Body of pancreas (tissue), 4 donors: ENCODE measurements at regions not wholly inside any gene's neighbourhood (a gene's known extent, or its start where the extent isn't known, plus 50 kb on each side); places are given as distances from the start of the nearest gene placed in this dataset.

Experiments used
- POLR2A ChIP-seq, 3 donors: fragments of 450-650 bp; IDR thresholded peaks; one replicate each; pipeline ENCODE4 v1.6.1; 2016; ENCODE audit warnings: antibody characterized with exemption in 3 of 3, mild to moderate bottlenecking in 2 of 3
- TF ChIP-seq, protein P1 (sequence below), 7 experiments: fragments of 450-650 bp in 4 of 7; fragments of 200-600 bp in 3 of 7; sonication (generic) in 3 of 7; IDR thresholded peaks; one replicate each; pipeline ENCODE4 v1.5.1; 2016 to 2019; ENCODE audit warnings: antibody characterized with exemption in 7 of 7

GRCh38 chr9:90035471-90035870, 430.7 kb downstream of the GADD45G start:
- TF ChIP-seq, protein P1, sequence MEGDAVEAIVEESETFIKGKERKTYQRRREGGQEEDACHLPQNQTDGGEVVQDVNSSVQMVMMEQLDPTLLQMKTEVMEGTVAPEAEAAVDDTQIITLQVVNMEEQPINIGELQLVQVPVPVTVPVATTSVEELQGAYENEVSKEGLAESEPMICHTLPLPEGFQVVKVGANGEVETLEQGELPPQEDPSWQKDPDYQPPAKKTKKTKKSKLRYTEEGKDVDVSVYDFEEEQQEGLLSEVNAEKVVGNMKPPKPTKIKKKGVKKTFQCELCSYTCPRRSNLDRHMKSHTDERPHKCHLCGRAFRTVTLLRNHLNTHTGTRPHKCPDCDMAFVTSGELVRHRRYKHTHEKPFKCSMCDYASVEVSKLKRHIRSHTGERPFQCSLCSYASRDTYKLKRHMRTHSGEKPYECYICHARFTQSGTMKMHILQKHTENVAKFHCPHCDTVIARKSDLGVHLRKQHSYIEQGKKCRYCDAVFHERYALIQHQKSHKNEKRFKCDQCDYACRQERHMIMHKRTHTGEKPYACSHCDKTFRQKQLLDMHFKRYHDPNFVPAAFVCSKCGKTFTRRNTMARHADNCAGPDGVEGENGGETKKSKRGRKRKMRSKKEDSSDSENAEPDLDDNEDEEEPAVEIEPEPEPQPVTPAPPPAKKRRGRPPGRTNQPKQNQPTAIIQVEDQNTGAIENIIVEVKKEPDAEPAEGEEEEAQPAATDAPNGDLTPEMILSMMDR (IDR thresholded peaks at IDR 0.05), result no peak
- TF ChIP-seq POLR2A (IDR thresholded peaks at IDR 0.05), result no peak
